ENCODE measurements at regions not wholly inside any gene's neighbourhood (a gene's known extent, or its start where the extent isn't known, plus 50 kb on each side); places are given as distances from the start of the nearest gene placed in this dataset.

GRCh38 chr4:120525106-120525505 is 397.4 kb downstream of the PRDM5 start:
- Histone ChIP-seq H2AK5ac (ENCODE audit: low read depth, low read length) (no peak overlapping the region), H3K18ac (ENCODE audit: low read length) (no peak overlapping the region), H3K4me1 (ENCODE audit: control insufficient read depth in 2 of 2, insufficient read depth in 1 of 2, low read depth in 1 of 2, low read length in 2 of 2) (peaks cover 0 to 18% of the 10 kb centered on the region in 2 donors), H3K27me3 (ENCODE audit: control insufficient read depth in 3 of 3, insufficient read depth in 3 of 3, low read depth in 1 of 3, low read length in 3 of 3) (no peaks in the 10 kb centered on the region), H3K4me2 (ENCODE audit: insufficient read depth, low read length, poor library complexity, severe bottlenecking) (no peak overlapping the region), H3K9ac (ENCODE audit: low read depth, low read length, poor library complexity) (no peak overlapping the region), H2BK12ac (ENCODE audit: low read length) (no peak overlapping the region), H2BK120ac (ENCODE audit: low read depth, low read length) (no peak overlapping the region), H3K36me3 (replicated peaks in 1 of 2; ENCODE audit: control insufficient read depth in 2 of 2, insufficient read depth in 2 of 2, low read length in 2 of 2) (no peaks in the 10 kb centered on the region), H3K14ac (ENCODE audit: low read length) (no peak overlapping the region), H3K4ac (ENCODE audit: low read length) (no peak overlapping the region), H3K9me3 (replicated peaks in 1 of 2; ENCODE audit: control insufficient read depth in 2 of 2, insufficient read depth in 1 of 2, low read depth in 1 of 2, low read length in 2 of 2) (peaks cover 0 to 7% of the 10 kb centered on the region in 2 donors), H3K79me1 (ENCODE audit: low read depth, low read length) (no peaks in the 10 kb centered on the region), H4K91ac (ENCODE audit: low read depth, low read length, poor library complexity) (no peak overlapping the region), H2BK15ac (ENCODE audit: low read length) (no peak overlapping the region), H3K4me3 (ENCODE audit: low read length in 2 of 2) (no peak overlapping the region), H2AFZ (ENCODE audit: low read length) (no peak overlapping the region), H3K23ac (ENCODE audit: low read depth, low read length, poor library complexity) (no peak overlapping the region), H2BK5ac (ENCODE audit: low read length) (no peak overlapping the region), H4K8ac (ENCODE audit: low read depth, low read length) (no peak overlapping the region), H3K27ac (replicated peaks; ENCODE audit: low read length) (no peak overlapping the region)
- WGBS, 2 donors (ENCODE audit: extremely low coverage in 2 of 2, insufficient read length in 2 of 2, insufficient replicate concordance in 1 of 2) = no CpG with 5 or more reads among the region's 4 CpGs
- DNase-seq (ENCODE audit: low spot score) = no peak

- WGBS, 2 donors (ENCODE audit: extremely low coverage in 2 of 2, insufficient read length in 2 of 2, insufficient replicate concordance in 1 of 2) = no CpG with 5 or more reads among the region's 2 CpGs
- no peak overlapping the region for H4K8ac ChIP-seq (ENCODE audit: low read depth, low read length)
- no peaks in the 10 kb centered on the region for H3K27me3 ChIP-seq (ENCODE audit: control insufficient read depth in 3 of 3, insufficient read depth in 3 of 3, low read depth in 1 of 3, low read length in 3 of 3)
Measured at GRCh38 chr4:120524237-120524636, 398.3 kb downstream of the PRDM5 start.

GRCh38 chr4:120520761-120521160 is 401.8 kb downstream of the PRDM5 start:
- Histone ChIP-seq H3K36me3 (replicated peaks in 1 of 2; ENCODE audit: control insufficient read depth in 2 of 2, insufficient read depth in 2 of 2, low read length in 2 of 2) (no peaks in the 10 kb centered on the region), H3K27me3 (ENCODE audit: control insufficient read depth in 3 of 3, insufficient read depth in 3 of 3, low read depth in 1 of 3, low read length in 3 of 3) (no peaks in the 10 kb centered on the region), H3K9ac (ENCODE audit: low read depth, low read length, poor library complexity) (no peak overlapping the region), H3K4me2 (ENCODE audit: insufficient read depth, low read length, poor library complexity, severe bottlenecking) (no peak overlapping the region), H2AK5ac (ENCODE audit: low read depth, low read length) (no peak overlapping the region), H3K4me1 (ENCODE audit: control insufficient read depth in 2 of 2, insufficient read depth in 1 of 2, low read depth in 1 of 2, low read length in 2 of 2) (peaks cover 0 to 14% of the 10 kb centered on the region in 2 donors), H2AFZ (ENCODE audit: low read length) (no peak overlapping the region), H3K23ac (ENCODE audit: low read depth, low read length, poor library complexity) (no peak overlapping the region), H2BK12ac (ENCODE audit: low read length) (no peak overlapping the region), H3K4ac (ENCODE audit: low read length) (no peak overlapping the region), H2BK15ac (ENCODE audit: low read length) (no peak overlapping the region), H3K18ac (ENCODE audit: low read length) (no peak overlapping the region), H2BK5ac (ENCODE audit: low read length) (no peak overlapping the region), H3K4me3 (ENCODE audit: low read length in 2 of 2) (no peak overlapping the region), H3K14ac (ENCODE audit: low read length) (no peak overlapping the region), H3K9me3 (replicated peaks in 1 of 2; ENCODE audit: control insufficient read depth in 2 of 2, insufficient read depth in 1 of 2, low read depth in 1 of 2, low read length in 2 of 2) (no peaks in the 10 kb centered on the region), H4K91ac (ENCODE audit: low read depth, low read length, poor library complexity) (no peak overlapping the region), H3K79me1 (ENCODE audit: low read depth, low read length) (no peaks in the 10 kb centered on the region), H3K27ac (replicated peaks; ENCODE audit: low read length) (no peak overlapping the region), H4K8ac (ENCODE audit: low read depth, low read length) (no peak overlapping the region), H2BK120ac (ENCODE audit: low read depth, low read length) (no peak overlapping the region)
- no CpG with 5 or more reads among the region's 2 CpGs for WGBS, 2 donors (ENCODE audit: extremely low coverage in 2 of 2, insufficient read length in 2 of 2, insufficient replicate concordance in 1 of 2)
- DNase-seq (ENCODE audit: low spot score) = no peak

More at GRCh38 chr4:120524237-120524636, 398.3 kb downstream of the PRDM5 start:
- H3K36me3 ChIP-seq (replicated peaks in 1 of 2; ENCODE audit: control insufficient read depth in 2 of 2, insufficient read depth in 2 of 2, low read length in 2 of 2) = no peaks in the 10 kb centered on the region
- H3K18ac ChIP-seq (ENCODE audit: low read length) = no peak overlapping the region
- peak overlapping the region; percentile 47 for H2AFZ ChIP-seq (ENCODE audit: low read length)
- H3K4me1 ChIP-seq (ENCODE audit: control insufficient read depth in 2 of 2, insufficient read depth in 1 of 2, low read depth in 1 of 2, low read length in 2 of 2) = peaks cover 0 to 18% of the 10 kb centered on the region in 2 donors
- H3K27ac ChIP-seq (replicated peaks; ENCODE audit: low read length) = no peak overlapping the region
- no peak overlapping the region for H3K23ac ChIP-seq (ENCODE audit: low read depth, low read length, poor library complexity)
- peaks cover 0 to 7% of the 10 kb centered on the region in 2 donors for H3K9me3 ChIP-seq (replicated peaks in 1 of 2; ENCODE audit: control insufficient read depth in 2 of 2, insufficient read depth in 1 of 2, low read depth in 1 of 2, low read length in 2 of 2)
- no peak overlapping the region for H2BK5ac ChIP-seq (ENCODE audit: low read length)
- H3K4me3 ChIP-seq (ENCODE audit: low read length in 2 of 2) = no peak overlapping the region
- DNase-seq (ENCODE audit: low spot score) = no peak
- H2AK5ac ChIP-seq (ENCODE audit: low read depth, low read length) = no peak overlapping the region
- no peak overlapping the region for H4K91ac ChIP-seq (ENCODE audit: low read depth, low read length, poor library complexity)
- H3K4ac ChIP-seq (ENCODE audit: low read length) = no peak overlapping the region
- H3K4me2 ChIP-seq (ENCODE audit: insufficient read depth, low read length, poor library complexity, severe bottlenecking) = no peak overlapping the region
- no peak overlapping the region for H2BK120ac ChIP-seq (ENCODE audit: low read depth, low read length)
- H3K14ac ChIP-seq (ENCODE audit: low read length) = no peak overlapping the region
- no peak overlapping the region for H3K9ac ChIP-seq (ENCODE audit: low read depth, low read length, poor library complexity)
- H2BK12ac ChIP-seq (ENCODE audit: low read length) = no peak overlapping the region
- no peak overlapping the region for H2BK15ac ChIP-seq (ENCODE audit: low read length)
- no peaks in the 10 kb centered on the region for H3K79me1 ChIP-seq (ENCODE audit: low read depth, low read length)

- Histone ChIP-seq H3K36me3 (replicated peaks in 1 of 2; ENCODE audit: control insufficient read depth in 2 of 2, insufficient read depth in 2 of 2, low read length in 2 of 2) (no peaks in the 10 kb centered on the region), H3K27ac (replicated peaks; ENCODE audit: low read length) (no peak overlapping the region), H3K18ac (ENCODE audit: low read length) (no peak overlapping the region)
Measured at GRCh38 chr4:120517966-120518365, 404.6 kb downstream of the PRDM5 start.

More at GRCh38 chr4:120517966-120518365, 404.6 kb downstream of the PRDM5 start:
- H4K91ac ChIP-seq (ENCODE audit: low read depth, low read length, poor library complexity) = no peak overlapping the region
- no peaks in the 10 kb centered on the region for H3K9me3 ChIP-seq (replicated peaks in 1 of 2; ENCODE audit: control insufficient read depth in 2 of 2, insufficient read depth in 1 of 2, low read depth in 1 of 2, low read length in 2 of 2)
- H3K79me1 ChIP-seq (ENCODE audit: low read depth, low read length) = no peaks in the 10 kb centered on the region
- H3K23ac ChIP-seq (ENCODE audit: low read depth, low read length, poor library complexity) = no peak overlapping the region
- H2AFZ ChIP-seq (ENCODE audit: low read length) = peak overlapping the region; percentile 50
- H3K9ac ChIP-seq (ENCODE audit: low read depth, low read length, poor library complexity) = no peak overlapping the region
- H2BK12ac ChIP-seq (ENCODE audit: low read length) = no peak overlapping the region
- no peak for DNase-seq (ENCODE audit: low spot score)
- H3K4ac ChIP-seq (ENCODE audit: low read length) = no peak overlapping the region
- H3K14ac ChIP-seq (ENCODE audit: low read length) = no peak overlapping the region
- H4K8ac ChIP-seq (ENCODE audit: low read depth, low read length) = no peak overlapping the region
- no peak overlapping the region for H2BK5ac ChIP-seq (ENCODE audit: low read length)
- H3K4me1 ChIP-seq (ENCODE audit: control insufficient read depth in 2 of 2, insufficient read depth in 1 of 2, low read depth in 1 of 2, low read length in 2 of 2) = no peaks in the 10 kb centered on the region
- no peak overlapping the region for H3K4me3 ChIP-seq (ENCODE audit: low read length in 2 of 2)
- WGBS, 2 donors (ENCODE audit: extremely low coverage in 2 of 2, insufficient read length in 2 of 2, insufficient replicate concordance in 1 of 2) = no CpG with 5 or more reads among the region's 3 CpGs
- H2AK5ac ChIP-seq (ENCODE audit: low read depth, low read length) = no peak overlapping the region
- H3K27me3 ChIP-seq (ENCODE audit: control insufficient read depth in 3 of 3, insufficient read depth in 3 of 3, low read depth in 1 of 3, low read length in 3 of 3) = no peaks in the 10 kb centered on the region
- H3K4me2 ChIP-seq (ENCODE audit: insufficient read depth, low read length, poor library complexity, severe bottlenecking) = no peak overlapping the region
- H2BK120ac ChIP-seq (ENCODE audit: low read depth, low read length) = no peak overlapping the region
- no peak overlapping the region for H2BK15ac ChIP-seq (ENCODE audit: low read length)
